SU-DHL-6 (cell line): ENCODE measurements at regions not wholly inside any gene's neighbourhood (a gene's known extent, or its start where the extent isn't known, plus 50 kb on each side); places are given as distances from the start of the nearest gene placed in this dataset.

Source experiments
- H2AFZ ChIP-seq: fragments of 200-600 bp; sonication (generic); 2 replicates; pipeline ENCODE4 v1.6.1; 2014; ENCODE audit warnings: low read depth, mild to moderate bottlenecking, moderate library complexity, mixed read lengths, antibody characterized with exemption, low read length; ENCODE audit not compliant: severe bottlenecking
- H3F3A ChIP-seq: fragments of 200-600 bp; shearing (Covaris generic); 2 replicates; pipeline ENCODE4 v1.6.0; 2016; ENCODE audit warnings: antibody characterized with exemption, mild to moderate bottlenecking; ENCODE audit not compliant: insufficient read depth
- H3K27ac ChIP-seq: fragments of 200-600 bp; sonication (generic); 2 replicates; pipeline ENCODE4 v1.5.1; 2016; ENCODE audit warnings: low read depth, mild to moderate bottlenecking, low read length, moderate library complexity, mixed read lengths
- H3K27me3 ChIP-seq: fragments of 200-600 bp; sonication (generic), shearing (Covaris generic); 2 replicates; pipeline ENCODE4 v1.6.0; 2014; ENCODE audit warnings: mild to moderate bottlenecking, low read length
- H3K36me3 ChIP-seq: fragments of 200-600 bp; sonication (generic); 2 replicates; pipeline ENCODE4 v1.6.1; 2014; ENCODE audit warnings: mild to moderate bottlenecking, low read length, mixed read lengths
- H3K4me2 ChIP-seq: fragments of 300-600, 200-600 bp; shearing (Covaris generic), sonication (generic); 2 replicates; pipeline ENCODE4 v1.6.0; 2014; ENCODE audit warnings: low read length, low read depth, mild to moderate bottlenecking; ENCODE audit not compliant: poor library complexity, severe bottlenecking
- H3K4me3 ChIP-seq: fragments of 200-600 bp; sonication (generic); 2 replicates; pipeline ENCODE4 v1.5.1; 2014; ENCODE audit warnings: antibody characterized with exemption, low read length, mild to moderate bottlenecking, mixed read lengths; ENCODE audit not compliant: insufficient read depth, poor library complexity, severe bottlenecking
- H3K79me2 ChIP-seq: fragments of 200-600 bp; sonication (generic); 2 replicates; pipeline ENCODE4 v1.6.1; 2014; ENCODE audit warnings: mild to moderate bottlenecking, low read length, moderate library complexity; ENCODE audit not compliant: insufficient read depth
- H3K9ac ChIP-seq: fragments of 200-600 bp; sonication (generic); 2 replicates; pipeline ENCODE4 v1.7.0; 2014; ENCODE audit warnings: mild to moderate bottlenecking, low read length
- H3K9me2 ChIP-seq: fragments of 200-600 bp; sonication (generic); replicated peaks from 2 replicates; pipeline ENCODE4 v1.6.1; 2014; ENCODE audit warnings: low read length; ENCODE audit not compliant: insufficient read depth
- H3K9me3 ChIP-seq: fragments of 200-600 bp; sonication (generic); 2 replicates; pipeline ENCODE4 v1.6.1; 2014; ENCODE audit warnings: low read length, mixed read lengths; ENCODE audit not compliant: insufficient read depth
- H4K20me1 ChIP-seq: fragments of 200-600 bp; sonication (generic); 2 replicates; pipeline ENCODE4 v1.6.1; 2014; ENCODE audit warnings: low read depth, mild to moderate bottlenecking, antibody characterized with exemption, low read length, moderate library complexity, mixed read lengths
- CTCF ChIP-seq: fragments of 200-600 bp; sonication (generic); IDR thresholded peaks from one replicate; pipeline ENCODE4 v1.5.1; 2017; ENCODE audit warnings: antibody characterized with exemption, mild to moderate bottlenecking, low read length, moderate library complexity; ENCODE audit not compliant: insufficient read depth, poor library complexity, severe bottlenecking
- EZH2phosphoT487 ChIP-seq: fragments of 200-600 bp; sonication (generic), shearing (Covaris generic); conservative IDR thresholded peaks from 2 replicates; pipeline ENCODE4 v1.6.1; 2018; ENCODE audit warnings: mild to moderate bottlenecking, antibody characterized with exemption, low read length, moderate library complexity, mixed read lengths

GRCh38 chr1:119288751-119289150, 79.8 kb upstream of the HAO2 start:
- no peaks in the 10 kb centered on the region for H3K79me2 ChIP-seq
- H4K20me1 ChIP-seq = no peaks in the 10 kb centered on the region
- no peaks in the 10 kb centered on the region for H3K9me2 ChIP-seq
- no peak overlapping the region for H2AFZ ChIP-seq
- no peaks in the 10 kb centered on the region for H3K9me3 ChIP-seq
- H3K36me3 ChIP-seq = no peaks in the 10 kb centered on the region
- no peak overlapping the region for H3K4me3 ChIP-seq
- no peak overlapping the region for H3K4me2 ChIP-seq
- no peak overlapping the region for H3K9ac ChIP-seq
- TF ChIP-seq CTCF = no peak
- no peak for TF ChIP-seq EZH2phosphoT487
- H3F3A ChIP-seq = no peaks in the 10 kb centered on the region
- no peaks in the 10 kb centered on the region for H3K27me3 ChIP-seq
- H3K27ac ChIP-seq = no peak overlapping the region

GRCh38 chr1:119290297-119290696, 78.3 kb upstream of the HAO2 start:
- H4K20me1 ChIP-seq = no peaks in the 10 kb centered on the region
- TF ChIP-seq CTCF = no peak
- no peak for TF ChIP-seq EZH2phosphoT487
- no peaks in the 10 kb centered on the region for H3K9me2 ChIP-seq
- no peaks in the 10 kb centered on the region for H3K79me2 ChIP-seq
- H3K4me3 ChIP-seq = no peak overlapping the region
- H3K9ac ChIP-seq = no peak overlapping the region
- no peak overlapping the region for H2AFZ ChIP-seq
- H3F3A ChIP-seq = no peaks in the 10 kb centered on the region
- H3K9me3 ChIP-seq = no peaks in the 10 kb centered on the region
- no peak overlapping the region for H3K27ac ChIP-seq
- no peaks in the 10 kb centered on the region for H3K27me3 ChIP-seq
- H3K36me3 ChIP-seq = no peaks in the 10 kb centered on the region
- H3K4me2 ChIP-seq = no peak overlapping the region

- H3K9me3 ChIP-seq = no peaks in the 10 kb centered on the region
- H3K27ac ChIP-seq = no peak overlapping the region
- H3K9me2 ChIP-seq = no peaks in the 10 kb centered on the region
- H3K36me3 ChIP-seq = no peaks in the 10 kb centered on the region
- H3K9ac ChIP-seq = no peak overlapping the region
- H3K79me2 ChIP-seq = no peaks in the 10 kb centered on the region
- H4K20me1 ChIP-seq = no peaks in the 10 kb centered on the region
- no peak overlapping the region for H3K4me3 ChIP-seq
- H3K4me2 ChIP-seq = no peak overlapping the region
- no peak for TF ChIP-seq EZH2phosphoT487
- no peak for TF ChIP-seq CTCF
- H3F3A ChIP-seq = no peaks in the 10 kb centered on the region
- no peaks in the 10 kb centered on the region for H3K27me3 ChIP-seq
- no peak overlapping the region for H2AFZ ChIP-seq
Measured at GRCh38 chr1:119291611-119292206, 76.9 kb upstream of the HAO2 start.
